Testis (tissue), 2 donors: ENCODE measurements at regions not wholly inside any gene's neighbourhood (a gene's known extent, or its start where the extent isn't known, plus 50 kb on each side); places are given as distances from the start of the nearest gene placed in this dataset.

Experiments used
- DNase-seq: peaks from one replicate; pipeline ENCODE4 v3.0.0-alpha.2; 2019
- H3K27ac ChIP-seq, 2 donors: fragments of 200-600 bp; sonication (generic); one replicate each; pipeline ENCODE4 v1.5.1; 2019
- H3K27me3 ChIP-seq: fragments of 200-600 bp; sonication (generic); one replicate; pipeline ENCODE4 v1.5.1; 2019
- H3K36me3 ChIP-seq: fragments of 200-600 bp; sonication (generic); one replicate; pipeline ENCODE4 v1.5.1; 2017; ENCODE audit warnings: low read depth; ENCODE audit errors: missing control alignments
- H3K4me1 ChIP-seq: fragments of 200-600 bp; sonication (generic); one replicate; pipeline ENCODE4 v1.5.1; 2019
- H3K4me3 ChIP-seq, 2 donors: fragments of 200-600 bp; sonication (generic); one replicate each; pipeline ENCODE4 v1.5.1; 2017 to 2019
- H3K9me3 ChIP-seq: fragments of 200-600 bp; sonication (generic); one replicate; pipeline ENCODE4 v1.5.1; 2017
- POLR2A ChIP-seq: fragments of 450-650 bp; IDR thresholded peaks from one replicate; pipeline ENCODE4 v1.6.1; 2017; ENCODE audit warnings: antibody characterized with exemption, mild to moderate bottlenecking, moderate library complexity
- WGBS, 2 donors: methylation state at CpG; one replicate each; pipeline ENCODE4 v1.1.5; 2018; 5-methylcytosine and 5-hydroxymethylcytosine counted together
- intact Hi-C: fragments of 100-400 bp; cut with DNase I; formaldehyde crosslinking; loops from one replicate; pipeline ENCODE4 v1.15.1; 2023; ENCODE audit warnings: low total_unique reads
- TF ChIP-seq, protein P1 (sequence below), 3 experiments: fragments of 450-650 bp in 2 of 3; fragments of 200-600 bp in 1 of 3; sonication (generic) in 1 of 3; IDR thresholded peaks; one replicate each; pipeline ENCODE4 v1.5.1; 2016 to 2019; ENCODE audit warnings: antibody characterized with exemption in 3 of 3, mild to moderate bottlenecking in 2 of 3, moderate library complexity in 1 of 3

DNA sequence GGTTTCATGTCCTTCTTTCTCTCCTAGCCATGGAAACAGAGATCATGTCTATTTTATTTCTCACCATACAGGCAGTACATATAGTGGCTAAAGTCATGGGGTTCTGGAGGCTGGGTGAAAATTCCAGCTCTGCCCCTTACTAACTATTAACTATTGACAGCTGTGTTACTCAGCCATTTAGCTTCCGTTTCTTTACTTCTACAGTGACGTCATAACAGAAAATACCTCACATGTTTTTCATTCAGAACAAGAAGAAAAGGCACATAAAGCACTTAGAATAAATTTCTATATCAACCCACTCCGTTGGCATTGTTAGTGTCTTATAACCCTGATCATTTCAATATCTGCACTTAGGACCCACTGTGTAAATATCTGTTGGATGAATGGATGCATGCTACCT, 1506.9 kb upstream of the TMEM132C start:
- Histone ChIP-seq H3K27me3 (no peaks in the 10 kb centered on the region), H3K36me3 (no peaks in the 10 kb centered on the region), H3K9me3 (no peaks in the 10 kb centered on the region), H3K4me1 (no peaks in the 10 kb centered on the region), H3K4me3 (no peak overlapping the region), H3K27ac (no peak overlapping the region)
- no peak for TF ChIP-seq POLR2A
- TF ChIP-seq, protein P1, sequence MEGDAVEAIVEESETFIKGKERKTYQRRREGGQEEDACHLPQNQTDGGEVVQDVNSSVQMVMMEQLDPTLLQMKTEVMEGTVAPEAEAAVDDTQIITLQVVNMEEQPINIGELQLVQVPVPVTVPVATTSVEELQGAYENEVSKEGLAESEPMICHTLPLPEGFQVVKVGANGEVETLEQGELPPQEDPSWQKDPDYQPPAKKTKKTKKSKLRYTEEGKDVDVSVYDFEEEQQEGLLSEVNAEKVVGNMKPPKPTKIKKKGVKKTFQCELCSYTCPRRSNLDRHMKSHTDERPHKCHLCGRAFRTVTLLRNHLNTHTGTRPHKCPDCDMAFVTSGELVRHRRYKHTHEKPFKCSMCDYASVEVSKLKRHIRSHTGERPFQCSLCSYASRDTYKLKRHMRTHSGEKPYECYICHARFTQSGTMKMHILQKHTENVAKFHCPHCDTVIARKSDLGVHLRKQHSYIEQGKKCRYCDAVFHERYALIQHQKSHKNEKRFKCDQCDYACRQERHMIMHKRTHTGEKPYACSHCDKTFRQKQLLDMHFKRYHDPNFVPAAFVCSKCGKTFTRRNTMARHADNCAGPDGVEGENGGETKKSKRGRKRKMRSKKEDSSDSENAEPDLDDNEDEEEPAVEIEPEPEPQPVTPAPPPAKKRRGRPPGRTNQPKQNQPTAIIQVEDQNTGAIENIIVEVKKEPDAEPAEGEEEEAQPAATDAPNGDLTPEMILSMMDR (IDR thresholded peaks at IDR 0.05): no peak
- WGBS, 2 donors: 60 to 84% methylated on average over 3 of the region's 3 CpGs
- no peak for DNase-seq
- intact Hi-C loops: no loop called here

DNA sequence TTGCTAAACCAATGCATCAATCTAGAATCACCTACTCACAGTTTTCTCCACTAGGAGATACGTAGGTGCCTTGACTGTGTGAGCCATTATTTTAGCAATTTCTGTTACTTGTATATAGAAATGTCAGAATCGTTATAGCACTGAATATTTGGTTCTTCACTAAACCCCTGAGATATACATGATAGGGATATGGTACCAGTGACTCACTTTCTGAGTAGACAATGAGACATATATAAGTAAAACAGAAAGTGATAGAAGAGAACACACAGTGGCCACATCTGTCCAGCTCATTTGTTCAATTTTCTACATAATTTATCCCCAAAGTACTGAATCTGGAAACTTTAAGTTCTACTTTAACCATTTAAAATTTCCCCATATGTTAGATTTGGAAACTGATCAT, 1505.5 kb upstream of the TMEM132C start:
- Histone ChIP-seq H3K9me3 (no peaks in the 10 kb centered on the region), H3K36me3 (no peaks in the 10 kb centered on the region), H3K4me3 (no peak overlapping the region), H3K4me1 (no peaks in the 10 kb centered on the region), H3K27me3 (no peaks in the 10 kb centered on the region), H3K27ac (no peak overlapping the region)
- no peak for DNase-seq
- TF ChIP-seq, protein P1 (IDR thresholded peaks at IDR 0.05): no peak
- TF ChIP-seq POLR2A: no peak
- WGBS, 2 donors: 76 to 90% methylated on average over 2 of the region's 2 CpGs
- intact Hi-C loops: no loop called here

DNA sequence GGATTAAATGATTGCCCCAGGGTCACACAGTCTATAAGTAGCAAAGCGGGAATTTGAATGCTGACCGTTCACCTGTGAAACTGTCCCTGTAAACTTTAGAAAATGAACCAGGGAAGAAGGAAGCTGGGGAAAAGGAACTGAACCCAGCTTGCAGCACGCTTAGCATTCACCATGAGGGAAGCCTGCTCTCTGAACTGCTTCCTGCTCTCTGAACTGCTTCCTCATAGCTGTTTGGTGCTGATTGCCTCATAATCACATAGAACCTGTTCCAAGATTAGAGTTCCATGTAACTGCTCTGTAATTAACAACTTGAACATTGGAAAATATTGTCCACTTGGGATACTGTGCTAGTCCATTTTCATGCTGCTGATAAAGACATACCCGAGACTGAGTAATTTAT, 1504.8 kb upstream of the TMEM132C start:
- Histone ChIP-seq H3K27ac (no peak overlapping the region), H3K4me3 (no peak overlapping the region), H3K9me3 (no peaks in the 10 kb centered on the region), H3K27me3 (no peaks in the 10 kb centered on the region), H3K36me3 (no peaks in the 10 kb centered on the region), H3K4me1 (no peaks in the 10 kb centered on the region)
- WGBS, 2 donors: 83 to 85% methylated on average over 4 of the region's 4 CpGs
- TF ChIP-seq POLR2A: no peak
- TF ChIP-seq, protein P1 (IDR thresholded peaks at IDR 0.05): no peak
- intact Hi-C loops: no loop called here
- DNase-seq: no peak

DNA sequence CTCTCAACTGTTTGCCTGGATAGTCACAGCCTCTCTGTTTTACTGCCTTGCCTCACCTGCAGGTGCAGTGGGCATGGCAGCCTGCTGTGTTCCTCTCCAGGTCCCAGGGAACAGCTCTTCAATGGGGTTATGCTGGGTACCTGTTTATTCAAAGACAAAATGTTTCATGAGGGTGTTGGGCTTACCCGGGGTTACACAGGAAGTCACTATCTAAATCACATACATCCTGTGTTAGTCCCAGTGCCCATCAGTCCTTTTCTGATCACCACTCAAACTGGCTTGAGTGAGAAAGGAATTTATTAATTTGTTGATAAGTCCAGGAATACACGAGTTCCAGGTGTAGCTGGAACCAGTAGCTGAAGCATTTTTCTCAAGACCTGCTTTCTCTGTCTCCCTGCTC, 1503.6 kb upstream of the TMEM132C start:
- 69 to 85% methylated on average over 2 of the region's 2 CpGs for WGBS, 2 donors
- intact Hi-C loops: no loop called here
- Histone ChIP-seq H3K4me1 (no peaks in the 10 kb centered on the region), H3K27ac (no peak overlapping the region), H3K36me3 (no peaks in the 10 kb centered on the region), H3K9me3 (no peaks in the 10 kb centered on the region), H3K27me3 (no peaks in the 10 kb centered on the region), H3K4me3 (no peak overlapping the region)
- no peak for DNase-seq
- TF ChIP-seq, protein P1 (IDR thresholded peaks at IDR 0.05): no peak

DNA sequence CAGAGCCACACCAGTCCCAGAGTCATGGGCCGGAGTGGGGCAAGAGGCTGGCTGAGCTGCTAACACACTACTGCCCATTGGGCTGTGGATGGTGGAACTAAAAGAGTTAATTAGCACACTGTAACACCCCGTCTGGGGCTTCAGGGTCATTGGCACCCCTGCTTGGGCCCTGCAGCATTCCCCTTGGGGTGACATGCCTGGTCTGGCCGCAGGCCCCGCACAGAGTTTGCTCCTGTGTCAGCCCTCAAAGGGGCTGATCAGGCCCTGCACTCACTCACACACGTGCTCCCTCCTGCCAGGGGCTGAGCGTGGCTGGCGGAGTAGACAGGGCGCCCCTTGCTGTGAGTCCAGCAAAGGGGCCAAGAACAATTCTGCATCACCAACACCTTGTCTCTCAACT, 1499.6 kb upstream of the TMEM132C start:
- Histone ChIP-seq H3K36me3 (no peaks in the 10 kb centered on the region), H3K27me3 (no peaks in the 10 kb centered on the region), H3K27ac (no peak overlapping the region), H3K4me1 (no peaks in the 10 kb centered on the region), H3K9me3 (no peaks in the 10 kb centered on the region), H3K4me3 (no peak overlapping the region)
- no peak for DNase-seq
- TF ChIP-seq, protein P1 (IDR thresholded peaks at IDR 0.05): no peak
- TF ChIP-seq POLR2A: no peak
- intact Hi-C loops: no loop called here
- WGBS, 2 donors: 90 to 97% methylated on average over 4 to 8 of the region's 8 CpGs
